ENCODE measurements at regions not wholly inside any gene's neighbourhood (a gene's known extent, or its start where the extent isn't known, plus 50 kb on each side); places are given as distances from the start of the nearest gene placed in this dataset.
"Not testable (repeated sequence)": the region's sequence is repeated elsewhere in the genome, so short reads cannot be mapped to it uniquely, and the experiment has no call there.

GRCh38 chr7:142507799-142508198 is 241.5 kb upstream of the PRSS1 start:
- Mint-ChIP-seq H3K27ac (peak overlapping the region; percentile 85), H3K27me3 (no peaks in the 10 kb centered on the region), H3K9me3 (no peaks in the 10 kb centered on the region), H3K36me3 (ENCODE audit: low read depth) (no peaks in the 10 kb centered on the region), H3K4me3 (no peak overlapping the region), H3K4me1 (ENCODE audit: low read depth) (peaks cover 53% of the 10 kb centered on the region)
- H3K9me3 ChIP-seq (ENCODE audit: control insufficient read depth in 1 of 2, insufficient read depth in 1 of 2, low read length in 2 of 2) = no peaks in the 10 kb centered on the region
- ATAC-seq (ENCODE audit: poor library complexity) (peak; percentile 12), DNase-seq (no peak)
- H3K4me3 ChIP-seq (ENCODE audit: low read length) = no peak overlapping the region
- peaks cover 47% of the 10 kb centered on the region for H3K4me1 ChIP-seq (ENCODE audit: insufficient read depth, low read length)
- H3K27me3 ChIP-seq (ENCODE audit: control insufficient read depth in 1 of 2, insufficient read depth in 2 of 2, low read length in 2 of 2) = no peaks in the 10 kb centered on the region
- ChIA-PET CTCF (interaction anchor here (1.0 to 2.2 kb wide), 3 partner anchors 11 to 24 kb away, joined by 3 to 7 read pairs (median 3); no protein-coding TSS in a partner anchor), POLR2A (interaction anchor here (2.3 kb wide), 1 partner anchor 11 kb away, joined by 5 read pairs; no protein-coding TSS in a partner anchor)
- TF ChIP-seq CTCF (IDR thresholded peaks at IDR 0.05) = no peak
- no peaks in the 10 kb centered on the region for H3K36me3 ChIP-seq (ENCODE audit: insufficient read depth, low read length)
- H3K27ac ChIP-seq (ENCODE audit: low read depth in 1 of 2, low read length in 2 of 2) = peak overlapping the region; percentile 7 to 29
- intact Hi-C loops (cut with DNase I, micrococcal nuclease) = no loop called here

DNA sequence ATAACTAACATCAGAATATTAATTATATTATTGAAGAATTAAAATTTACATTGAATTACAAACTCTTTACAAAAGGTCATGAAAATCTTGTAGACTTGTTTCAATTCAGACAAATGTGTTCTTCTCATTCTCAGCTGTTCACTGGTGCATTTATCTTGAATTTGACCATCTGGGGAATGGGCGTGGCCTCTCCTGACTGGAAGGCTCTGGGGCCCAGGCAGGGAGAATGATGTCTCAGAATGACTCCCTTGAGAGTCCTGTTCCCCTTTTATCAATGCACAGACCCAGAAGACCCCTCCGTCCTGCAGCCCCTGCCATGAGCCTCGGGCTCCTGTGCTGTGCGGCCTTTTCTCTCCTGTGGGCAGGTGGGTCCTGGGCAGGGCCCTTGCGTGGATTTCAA is 242.2 kb upstream of the PRSS1 start:
- ATAC-seq (ENCODE audit: poor library complexity); H3K4me3 Mint-ChIP-seq; H3K27ac ChIP-seq (ENCODE audit: low read depth in 1 of 2, low read length in 2 of 2); intact Hi-C loops (cut with DNase I, micrococcal nuclease); H3K9me3 ChIP-seq (ENCODE audit: control insufficient read depth in 1 of 2, insufficient read depth in 1 of 2, low read length in 2 of 2); DNase-seq; H3K27me3 Mint-ChIP-seq; H3K27me3 ChIP-seq (ENCODE audit: control insufficient read depth in 1 of 2, insufficient read depth in 2 of 2, low read length in 2 of 2); H3K9me3 Mint-ChIP-seq; POLR2A ChIA-PET; H3K4me3 ChIP-seq (ENCODE audit: low read length); H3K36me3 ChIP-seq (ENCODE audit: insufficient read depth, low read length); H3K36me3 Mint-ChIP-seq (ENCODE audit: low read depth): not testable (repeated sequence)
- peaks cover 43% of the 10 kb centered on the region for H3K4me1 ChIP-seq (ENCODE audit: insufficient read depth, low read length)
- peak overlapping the region; percentile 85 for H3K27ac Mint-ChIP-seq
- H3K4me1 Mint-ChIP-seq (ENCODE audit: low read depth) = peaks cover 51% of the 10 kb centered on the region
- CTCF ChIA-PET = interaction anchor here (1.2 to 2.2 kb wide), 2 partner anchors 10 to 28 kb away, joined by 3 to 7 read pairs; no protein-coding TSS in a partner anchor

GRCh38 chr7:142506601-142507000 is 242.7 kb upstream of the PRSS1 start:
- Mint-ChIP-seq H3K4me3 (no peak overlapping the region), H3K27ac (peak overlapping the region; percentile 85), H3K36me3 (ENCODE audit: low read depth) (no peaks in the 10 kb centered on the region), H3K27me3 (no peaks in the 10 kb centered on the region), H3K9me3 (no peaks in the 10 kb centered on the region), H3K4me1 (ENCODE audit: low read depth) (peaks cover 50% of the 10 kb centered on the region)
- Histone ChIP-seq H3K9me3 (ENCODE audit: control insufficient read depth in 1 of 2, insufficient read depth in 1 of 2, low read length in 2 of 2) (no peaks in the 10 kb centered on the region), H3K27ac (ENCODE audit: low read depth in 1 of 2, low read length in 2 of 2) (no peak overlapping the region), H3K4me3 (ENCODE audit: low read length) (no peak overlapping the region), H3K4me1 (ENCODE audit: insufficient read depth, low read length) (peaks cover 38% of the 10 kb centered on the region), H3K36me3 (ENCODE audit: insufficient read depth, low read length) (no peaks in the 10 kb centered on the region), H3K27me3 (ENCODE audit: control insufficient read depth in 1 of 2, insufficient read depth in 2 of 2, low read length in 2 of 2) (no peaks in the 10 kb centered on the region)
- ATAC-seq (ENCODE audit: poor library complexity) (no peak), DNase-seq (no peak)
- ChIA-PET POLR2A (interaction anchor here (0.9 kb wide), 1 partner anchor 29 kb away, joined by 3 read pairs; no protein-coding TSS in a partner anchor), CTCF (interaction anchor here (0.9 to 2.2 kb wide), 3 partner anchors 9 to 28 kb away, joined by 3 to 7 read pairs (median 5); no protein-coding TSS in a partner anchor)
- no peak for TF ChIP-seq CTCF (IDR thresholded peaks at IDR 0.05)
- intact Hi-C loops (cut with DNase I, micrococcal nuclease) = no loop called here

GRCh38 chr7:142503949-142504348 is 245.3 kb upstream of the PRSS1 start:
- peaks cover 52% of the 10 kb centered on the region for H3K4me1 Mint-ChIP-seq (ENCODE audit: low read depth)
- POLR2A ChIA-PET; H3K36me3 Mint-ChIP-seq (ENCODE audit: low read depth); H3K4me3 Mint-ChIP-seq; H3K4me3 ChIP-seq (ENCODE audit: low read length); CTCF ChIA-PET; H3K9me3 ChIP-seq (ENCODE audit: control insufficient read depth in 1 of 2, insufficient read depth in 1 of 2, low read length in 2 of 2); H3K36me3 ChIP-seq (ENCODE audit: insufficient read depth, low read length); H3K27ac Mint-ChIP-seq; H3K27ac ChIP-seq (ENCODE audit: low read depth in 1 of 2, low read length in 2 of 2); DNase-seq; H3K27me3 ChIP-seq (ENCODE audit: control insufficient read depth in 1 of 2, insufficient read depth in 2 of 2, low read length in 2 of 2); H3K9me3 Mint-ChIP-seq; H3K27me3 Mint-ChIP-seq; ATAC-seq (ENCODE audit: poor library complexity): not testable (repeated sequence)
- peaks cover 33% of the 10 kb centered on the region for H3K4me1 ChIP-seq (ENCODE audit: insufficient read depth, low read length)
- intact Hi-C loops (cut with DNase I, micrococcal nuclease) = loop anchor here (2.0 kb wide), 1 partner anchor 17 kb away; no protein-coding TSS in a partner anchor
